ENCODE measurements at regions not wholly inside any gene's neighbourhood (a gene's known extent, or its start where the extent isn't known, plus 50 kb on each side); places are given as distances from the start of the nearest gene placed in this dataset.

- DNase-seq (ENCODE audit: low spot score), result no peak
- in situ Hi-C loops (cut with HindIII; ENCODE audit: low sequenced_read_pairs), result no loop called here
These were observed 52.4 kb upstream of the PARP11 start for GRCh38 chr12:3925621-3926020.

DNA sequence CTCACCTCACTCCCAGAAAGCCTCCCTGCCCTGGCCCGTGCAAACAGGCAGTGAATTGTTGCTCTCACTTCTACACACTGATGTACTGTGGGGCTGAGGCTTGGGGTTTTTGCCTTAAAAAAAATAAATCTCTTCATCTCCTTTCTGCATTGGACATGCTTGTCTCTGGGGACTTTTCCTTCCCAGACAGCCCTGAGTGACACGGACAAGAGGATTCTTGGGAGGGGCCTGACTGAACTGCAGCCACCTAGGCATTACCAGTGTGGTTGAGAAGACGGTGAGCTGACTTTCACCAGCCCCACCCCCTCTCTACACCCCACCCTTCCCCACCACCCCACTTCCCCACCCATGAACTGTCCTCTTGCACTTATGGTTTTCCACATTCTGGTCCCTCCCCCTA is 51.6 kb upstream of the PARP11 start:
- no peak for DNase-seq (ENCODE audit: low spot score)
- in situ Hi-C loops (cut with HindIII; ENCODE audit: low sequenced_read_pairs), result no loop called here

GRCh38 chr12:3923021-3923420 is 49.8 kb upstream of the PARP11 start:
- DNase-seq (ENCODE audit: low spot score), result no peak
- in situ Hi-C loops (cut with HindIII; ENCODE audit: low sequenced_read_pairs), result no loop called here
